Fibroblast of pulmonary artery (primary cell): ENCODE measurements at regions not wholly inside any gene's neighbourhood (a gene's known extent, or its start where the extent isn't known, plus 50 kb on each side); places are given as distances from the start of the nearest gene placed in this dataset.

ENCODE experiments used
- DNase-seq: peaks from one replicate; pipeline ENCODE4 v3.0.0-alpha.2; 2010; ENCODE audit warnings: low read depth
- H3K4me3 ChIP-seq: replicated peaks from 2 replicates; pipeline ENCODE4 v1.5.1; 2011; ENCODE audit warnings: low read depth, mild to moderate bottlenecking, control low read depth, low read length, moderate library complexity
- CTCF ChIP-seq: IDR thresholded peaks from 2 replicates; pipeline ENCODE4 v1.5.1; 2011; ENCODE audit warnings: mild to moderate bottlenecking, control low read depth, low read length, inconsistent platforms; ENCODE audit errors: missing control alignments

GRCh38 chr10:132122097-132122861 lies 56.5 kb downstream of the JAKMIP3 start:
- no peak for TF ChIP-seq CTCF
- DNase-seq: no peak
- H3K4me3 ChIP-seq: no peak overlapping the region

- H3K4me3 ChIP-seq: no peak overlapping the region
- no peak for DNase-seq
- TF ChIP-seq CTCF: no peak
These were observed 57.2 kb downstream of the JAKMIP3 start for GRCh38 chr10:132122939-132123445.

DNA sequence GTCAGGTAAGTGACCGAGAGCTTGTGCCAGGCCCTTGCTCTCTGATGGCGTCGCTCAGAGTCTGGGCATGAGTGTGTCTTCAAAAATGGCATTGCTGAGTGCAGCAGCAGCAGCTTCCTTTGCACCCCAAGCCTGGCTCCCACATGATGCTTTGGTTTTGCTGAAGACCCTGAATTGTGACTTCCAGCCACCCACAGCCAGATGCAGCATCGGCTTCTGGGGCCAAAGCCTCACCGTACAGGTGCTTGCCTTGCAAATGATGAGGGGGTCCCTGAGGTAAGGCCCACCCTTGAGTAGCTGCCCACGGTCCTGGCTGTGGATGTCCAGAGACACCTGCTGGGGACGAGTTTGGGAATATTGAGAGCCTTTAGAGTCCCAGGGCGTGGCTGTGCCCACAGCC lies 57.9 kb downstream of the JAKMIP3 start:
- DNase-seq: no peak
- no peak overlapping the region for H3K4me3 ChIP-seq
- TF ChIP-seq CTCF: no peak

- no peak for DNase-seq
- no peak for TF ChIP-seq CTCF
- H3K4me3 ChIP-seq: no peak overlapping the region
These were observed 58.6 kb downstream of the JAKMIP3 start for GRCh38 chr10:132124201-132124920.

- no peak for DNase-seq
- no peak overlapping the region for H3K4me3 ChIP-seq
- TF ChIP-seq CTCF: no peak
These were observed 57.3 kb upstream of the DPYSL4 start for GRCh38 chr10:132129431-132129830.

- no peak overlapping the region for H3K4me3 ChIP-seq
- no peak for TF ChIP-seq CTCF
- DNase-seq: no peak
These were observed 56.2 kb upstream of the DPYSL4 start for GRCh38 chr10:132130286-132131265.
